ENCODE measurements at regions not wholly inside any gene's neighbourhood (a gene's known extent, or its start where the extent isn't known, plus 50 kb on each side); places are given as distances from the start of the nearest gene placed in this dataset.
"Not testable (repeated sequence)": the region's sequence is repeated elsewhere in the genome, so short reads cannot be mapped to it uniquely, and the experiment has no call there.

GRCh38 chr3:82610236-82610635 lies 848.8 kb upstream of the GBE1 start:
- TF ChIP-seq CTCF (IDR thresholded peaks at IDR 0.05; ENCODE audit: low read depth, low read length), result no peak
- in situ Hi-C loops (cut with HindIII; ENCODE audit: low sequenced_read_pairs), result no loop called here
- no peak for DNase-seq (ENCODE audit: low read depth, low spot score)
- no peak overlapping the region for H3K4me3 ChIP-seq (ENCODE audit: low read depth, low read length)

- no peak for DNase-seq (ENCODE audit: low read depth, low spot score)
- no peak overlapping the region for H3K4me3 ChIP-seq (ENCODE audit: low read depth, low read length)
- TF ChIP-seq CTCF (IDR thresholded peaks at IDR 0.05; ENCODE audit: low read depth, low read length), result no peak
- in situ Hi-C loops (cut with HindIII; ENCODE audit: low sequenced_read_pairs), result no loop called here
These were observed 845.9 kb upstream of the GBE1 start for GRCh38 chr3:82607391-82607790.

- in situ Hi-C loops (cut with HindIII; ENCODE audit: low sequenced_read_pairs), result no loop called here
- H3K4me3 ChIP-seq (ENCODE audit: low read depth, low read length), result no peak overlapping the region
- no peak for DNase-seq (ENCODE audit: low read depth, low spot score)
- no peak for TF ChIP-seq CTCF (IDR thresholded peaks at IDR 0.05; ENCODE audit: low read depth, low read length)
These were observed 835.4 kb upstream of the GBE1 start for GRCh38 chr3:82596805-82597204.

- no peak for DNase-seq (ENCODE audit: low read depth, low spot score)
- TF ChIP-seq CTCF (IDR thresholded peaks at IDR 0.05; ENCODE audit: low read depth, low read length), result no peak
- H3K4me3 ChIP-seq (ENCODE audit: low read depth, low read length), result no peak overlapping the region
- in situ Hi-C loops (cut with HindIII; ENCODE audit: low sequenced_read_pairs), result no loop called here
These were observed 834.1 kb upstream of the GBE1 start for GRCh38 chr3:82595530-82595929.

- H3K4me3 ChIP-seq (ENCODE audit: low read depth, low read length), result no peak overlapping the region
- no peak for DNase-seq (ENCODE audit: low read depth, low spot score)
- no peak for TF ChIP-seq CTCF (IDR thresholded peaks at IDR 0.05; ENCODE audit: low read depth, low read length)
- in situ Hi-C loops (cut with HindIII; ENCODE audit: low sequenced_read_pairs), result no loop called here
These were observed 825.7 kb upstream of the GBE1 start for GRCh38 chr3:82587174-82587573.

GRCh38 chr3:82586414-82586813 lies 825.0 kb upstream of the GBE1 start:
- DNase-seq (ENCODE audit: low read depth, low spot score), result no peak
- no peak overlapping the region for H3K4me3 ChIP-seq (ENCODE audit: low read depth, low read length)
- in situ Hi-C loops (cut with HindIII; ENCODE audit: low sequenced_read_pairs), result no loop called here
- no peak for TF ChIP-seq CTCF (IDR thresholded peaks at IDR 0.05; ENCODE audit: low read depth, low read length)

- H3K4me3 ChIP-seq (ENCODE audit: low read depth, low read length); DNase-seq (ENCODE audit: low read depth, low spot score); in situ Hi-C loops (cut with HindIII; ENCODE audit: low sequenced_read_pairs): not testable (repeated sequence)
These were observed 824.6 kb upstream of the GBE1 start for GRCh38 chr3:82586002-82586401.

- DNase-seq (ENCODE audit: low read depth, low spot score); in situ Hi-C loops (cut with HindIII; ENCODE audit: low sequenced_read_pairs): not testable (repeated sequence)
These were observed 824.1 kb upstream of the GBE1 start for GRCh38 chr3:82585591-82585990.

GRCh38 chr3:82584861-82585260 lies 823.4 kb upstream of the GBE1 start:
- in situ Hi-C loops (cut with HindIII; ENCODE audit: low sequenced_read_pairs); H3K4me3 ChIP-seq (ENCODE audit: low read depth, low read length): not testable (repeated sequence)

More at GRCh38 chr3:82585591-82585990, 824.1 kb upstream of the GBE1 start:
- not testable (repeated sequence) for H3K4me3 ChIP-seq (ENCODE audit: low read depth, low read length)

GRCh38 chr3:82584415-82584814 lies 823.0 kb upstream of the GBE1 start:
- in situ Hi-C loops (cut with HindIII; ENCODE audit: low sequenced_read_pairs); H3K4me3 ChIP-seq (ENCODE audit: low read depth, low read length); DNase-seq (ENCODE audit: low read depth, low spot score): not testable (repeated sequence)

More at GRCh38 chr3:82584861-82585260, 823.4 kb upstream of the GBE1 start:
- DNase-seq (ENCODE audit: low read depth, low spot score), result not testable (repeated sequence)

Data from astrocyte of the spinal cord (primary cell).